HG03095 (cell line): ENCODE measurements at regions not wholly inside any gene's neighbourhood (a gene's known extent, or its start where the extent isn't known, plus 50 kb on each side); places are given as distances from the start of the nearest gene placed in this dataset.
"Not testable (repeated sequence)": the region's sequence is repeated elsewhere in the genome, so short reads cannot be mapped to it uniquely, and the experiment has no call there.

Source experiments
- ATAC-seq: cut with Tn5 transposase; IDR thresholded peaks from one replicate; pipeline ENCODE4 v1.9.1; 2021; ENCODE audit warnings: moderate library complexity; ENCODE audit not compliant: unreplicated experiment

- ATAC-seq = no peak
Measured at GRCh38 chr14:58725871-58726270, 88.1 kb downstream of the DACT1 start.

DNA sequence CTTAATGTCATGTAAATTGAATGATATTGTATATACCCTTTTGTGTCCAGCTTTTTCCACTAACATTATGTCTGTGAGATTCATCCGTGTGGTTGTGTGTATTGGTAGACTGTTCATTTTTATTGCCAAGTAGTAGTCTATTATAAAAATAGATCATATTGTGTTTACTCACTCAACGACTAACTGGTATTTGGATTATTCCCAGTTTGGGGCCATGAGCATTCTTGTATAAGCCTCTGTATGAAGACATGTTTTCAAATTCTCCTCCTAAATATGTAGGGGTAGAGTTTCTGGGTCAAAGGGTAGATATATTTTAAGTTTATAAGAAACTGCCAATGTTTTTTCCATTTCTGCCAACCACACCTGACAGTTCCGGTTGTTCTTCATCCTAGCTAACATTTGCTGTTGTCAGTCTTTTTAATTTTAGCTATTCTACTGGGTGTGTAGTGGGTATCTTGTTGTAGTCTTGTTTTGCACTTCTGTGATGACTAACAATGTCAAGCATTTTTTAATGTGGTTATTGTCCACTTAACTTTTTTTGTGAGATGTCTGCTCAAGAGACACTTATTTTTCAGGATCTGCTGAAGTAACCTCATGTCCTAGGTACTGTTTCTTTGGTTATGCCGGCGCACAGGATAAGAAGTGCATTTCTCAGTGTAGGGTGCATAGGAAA is 93.2 kb downstream of the DACT1 start:
- no peak for ATAC-seq

DNA sequence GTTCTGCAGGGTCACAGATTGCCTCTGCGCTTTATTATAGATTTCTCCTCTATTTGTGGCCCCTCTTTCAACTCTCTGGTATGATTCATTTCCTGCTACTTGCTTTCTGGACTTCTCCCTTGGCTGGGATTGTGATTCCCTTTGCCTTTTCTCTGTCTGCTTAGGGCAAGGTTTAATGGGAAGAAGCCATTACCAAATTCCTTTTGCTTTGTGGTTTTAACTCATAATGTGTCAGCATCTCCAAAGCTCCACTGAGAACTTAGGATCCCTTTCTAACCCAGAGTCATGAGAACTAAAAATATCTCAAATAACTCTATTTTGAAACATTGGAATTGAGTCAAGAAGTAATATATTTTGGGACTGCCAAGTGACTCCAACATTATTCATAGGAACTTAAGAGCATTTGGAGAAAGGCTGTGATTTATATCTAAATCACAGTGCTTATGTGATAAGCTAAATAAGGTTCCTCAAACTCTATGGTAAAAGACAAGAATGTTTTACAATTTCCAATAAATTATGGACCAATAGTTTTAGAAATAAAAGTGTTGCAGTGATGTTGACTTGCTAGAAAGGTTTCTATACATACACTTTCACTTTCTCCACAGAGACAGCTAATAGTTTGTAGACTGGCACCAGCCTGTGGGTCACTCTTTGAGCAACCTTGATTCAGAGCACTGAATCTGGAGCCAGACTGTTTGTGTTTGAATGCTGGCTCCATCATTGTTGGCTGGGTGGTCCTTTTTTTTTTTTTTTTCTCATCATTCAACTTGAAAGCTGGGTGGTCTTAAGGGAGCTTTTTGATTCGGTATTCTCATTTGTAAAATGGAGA is 93.9 kb downstream of the DACT1 start:
- ATAC-seq = no peak

DNA sequence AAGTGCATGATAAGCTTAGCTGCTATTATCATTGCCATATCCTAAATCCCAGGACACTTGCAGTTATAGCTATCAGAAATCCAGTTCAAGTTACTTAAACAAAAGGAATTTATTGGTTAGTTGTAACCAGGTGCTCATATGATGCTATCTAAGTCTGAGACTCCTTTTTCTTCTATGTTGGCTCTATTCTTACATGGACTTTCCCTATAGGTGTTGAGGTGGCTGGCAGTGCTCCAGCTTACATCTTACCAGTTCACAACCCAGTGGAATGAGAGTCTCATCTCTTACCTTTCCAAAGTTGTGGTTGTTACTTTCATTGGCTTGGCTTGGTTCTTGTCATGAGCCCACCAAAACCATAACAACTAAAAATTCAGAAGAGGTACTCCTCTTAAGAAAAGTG is 94.6 kb downstream of the DACT1 start:
- ATAC-seq = no peak

DNA sequence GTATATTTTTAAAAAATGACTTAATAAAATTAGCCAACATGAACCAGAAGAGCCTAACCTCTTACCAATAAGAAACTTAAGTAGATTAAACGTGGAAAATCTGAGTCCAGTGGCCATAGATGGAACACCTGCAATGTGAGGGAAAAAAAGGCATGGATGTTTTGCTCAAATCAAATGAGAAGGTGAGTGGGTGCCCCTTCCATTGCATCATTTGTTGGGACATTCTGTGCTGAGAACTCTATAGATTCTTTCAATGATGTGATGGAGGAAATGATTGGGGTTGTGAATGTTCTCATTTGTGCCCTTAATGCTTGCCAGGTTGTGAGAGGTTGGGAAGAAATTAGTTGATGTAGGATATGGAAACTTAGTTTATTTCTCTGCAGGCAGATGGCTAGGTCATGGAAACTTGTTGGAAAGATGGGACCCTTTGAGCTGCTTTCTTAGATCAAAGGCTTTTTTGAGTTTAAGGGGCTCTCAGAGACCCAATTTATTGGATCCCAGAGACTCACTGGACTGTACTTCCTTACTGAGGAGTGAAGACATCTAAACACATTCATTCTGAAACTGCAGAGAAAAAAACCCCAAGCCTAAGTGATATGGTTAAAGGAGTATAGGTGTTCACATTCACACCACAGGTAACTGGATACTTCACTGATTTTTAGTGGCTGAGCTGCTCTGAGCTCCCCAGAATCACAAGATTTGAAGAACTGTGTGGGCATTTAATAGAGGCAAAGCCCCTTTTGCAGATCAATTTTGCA is 95.9 kb downstream of the DACT1 start:
- no peak for ATAC-seq

- no peak for ATAC-seq
Measured at GRCh38 chr14:58735596-58735995, 97.8 kb downstream of the DACT1 start.

- no peak for ATAC-seq
Measured at GRCh38 chr14:58736606-58737005, 98.8 kb downstream of the DACT1 start.

- no peak for ATAC-seq
Measured at GRCh38 chr14:58737511-58737910, 99.7 kb downstream of the DACT1 start.

- ATAC-seq = no peak
Measured at GRCh38 chr14:58738189-58738836, 100.6 kb downstream of the DACT1 start.

- no peak for ATAC-seq
Measured at GRCh38 chr14:58738876-58739275, 101.1 kb downstream of the DACT1 start.

DNA sequence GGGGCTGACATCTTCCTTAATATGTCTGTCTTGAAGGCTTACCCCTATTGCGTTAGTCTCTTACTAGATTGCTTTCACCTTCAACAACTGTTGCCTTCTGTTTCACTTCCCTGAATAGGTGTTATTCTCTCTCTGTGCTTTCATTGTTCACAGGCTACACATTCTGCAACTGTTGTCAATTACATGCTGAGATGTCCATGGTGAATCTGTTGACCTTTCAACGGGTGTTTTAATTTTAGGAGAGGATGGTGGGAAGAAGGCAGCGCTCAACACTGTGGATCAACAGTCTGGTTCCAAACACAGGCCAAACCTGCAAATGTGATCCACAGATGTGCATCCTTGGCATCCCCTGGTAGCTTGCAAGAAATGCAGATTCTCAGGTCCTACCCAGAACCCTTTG is 101.9 kb downstream of the DACT1 start:
- peak; percentile 86 for ATAC-seq

DNA sequence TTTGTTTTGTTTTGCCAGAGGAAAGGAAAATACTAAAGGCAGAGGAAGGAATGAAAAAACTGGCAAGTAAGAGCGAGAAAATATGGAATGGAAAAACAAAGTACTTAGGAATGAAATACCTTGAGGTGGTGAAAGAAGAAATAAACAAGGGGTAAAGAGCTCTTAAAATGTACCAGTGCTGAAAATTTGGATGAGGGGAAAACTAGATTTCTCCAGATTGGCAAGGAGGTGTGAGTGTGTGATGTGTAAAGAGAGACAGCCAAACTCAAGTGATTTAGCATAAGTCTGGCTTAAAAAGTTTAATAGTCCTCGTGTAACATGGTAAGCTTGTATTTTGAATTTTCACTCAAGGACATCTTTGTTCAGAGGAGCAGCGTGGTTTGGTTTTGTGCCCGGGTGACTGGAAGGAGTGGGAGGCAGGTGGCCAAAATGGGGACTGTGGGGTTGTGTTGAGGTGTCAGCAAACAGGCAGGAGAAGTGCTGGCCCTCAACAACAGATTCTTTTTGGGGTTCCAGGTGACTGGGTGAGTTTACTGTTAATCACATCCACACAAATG is 102.7 kb downstream of the DACT1 start:
- no peak for ATAC-seq

GRCh38 chr14:58744801-58745394 is 107.1 kb downstream of the DACT1 start:
- no peak for ATAC-seq

DNA sequence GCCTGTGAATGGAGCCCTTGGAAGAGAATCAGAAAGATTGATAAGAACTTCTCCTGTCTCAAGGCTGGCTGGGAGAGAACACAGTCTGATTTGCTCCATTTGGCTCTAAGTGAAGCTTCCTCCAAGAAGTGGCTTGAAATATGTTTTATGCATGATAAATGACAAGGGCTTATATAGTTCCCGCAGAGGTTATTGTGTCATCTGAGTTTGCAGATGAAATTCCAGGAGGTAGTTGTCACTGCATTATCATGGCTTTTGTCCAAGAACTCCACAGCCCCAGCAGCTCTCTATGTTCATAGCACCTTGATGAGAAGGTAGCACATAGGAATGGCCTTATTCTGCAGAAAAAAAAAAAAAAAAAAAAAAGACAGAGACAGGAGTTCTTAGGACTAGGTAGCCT is 108.5 kb downstream of the DACT1 start:
- no peak for ATAC-seq

- no peak for ATAC-seq
Measured at GRCh38 chr14:58746701-58747100, 108.9 kb downstream of the DACT1 start.

- ATAC-seq = no peak
Measured at GRCh38 chr14:58747181-58747580, 109.4 kb downstream of the DACT1 start.

DNA sequence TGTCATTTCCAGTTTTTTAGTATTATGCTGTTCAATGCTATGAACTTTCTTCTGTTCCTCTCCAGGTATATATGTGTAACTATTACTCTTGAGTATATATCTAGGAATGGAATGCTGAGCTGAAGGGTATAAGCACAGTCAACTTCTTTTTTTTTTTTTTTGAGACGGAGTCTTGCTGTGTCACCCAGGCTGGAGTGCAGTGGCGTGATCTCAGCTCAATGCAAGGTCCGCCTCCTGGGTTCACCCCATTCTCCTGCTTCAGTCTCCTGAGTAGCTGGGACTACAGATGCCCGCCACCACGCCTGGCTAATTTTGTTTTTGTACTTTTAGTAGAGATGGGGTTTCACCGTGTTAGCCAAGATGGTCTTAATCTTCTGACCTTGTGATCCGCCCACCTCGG is 110.5 kb downstream of the DACT1 start:
- ATAC-seq = not testable (repeated sequence)

- peak; percentile 94 for ATAC-seq
Measured at GRCh38 chr14:58749066-58749669, 111.4 kb downstream of the DACT1 start.

DNA sequence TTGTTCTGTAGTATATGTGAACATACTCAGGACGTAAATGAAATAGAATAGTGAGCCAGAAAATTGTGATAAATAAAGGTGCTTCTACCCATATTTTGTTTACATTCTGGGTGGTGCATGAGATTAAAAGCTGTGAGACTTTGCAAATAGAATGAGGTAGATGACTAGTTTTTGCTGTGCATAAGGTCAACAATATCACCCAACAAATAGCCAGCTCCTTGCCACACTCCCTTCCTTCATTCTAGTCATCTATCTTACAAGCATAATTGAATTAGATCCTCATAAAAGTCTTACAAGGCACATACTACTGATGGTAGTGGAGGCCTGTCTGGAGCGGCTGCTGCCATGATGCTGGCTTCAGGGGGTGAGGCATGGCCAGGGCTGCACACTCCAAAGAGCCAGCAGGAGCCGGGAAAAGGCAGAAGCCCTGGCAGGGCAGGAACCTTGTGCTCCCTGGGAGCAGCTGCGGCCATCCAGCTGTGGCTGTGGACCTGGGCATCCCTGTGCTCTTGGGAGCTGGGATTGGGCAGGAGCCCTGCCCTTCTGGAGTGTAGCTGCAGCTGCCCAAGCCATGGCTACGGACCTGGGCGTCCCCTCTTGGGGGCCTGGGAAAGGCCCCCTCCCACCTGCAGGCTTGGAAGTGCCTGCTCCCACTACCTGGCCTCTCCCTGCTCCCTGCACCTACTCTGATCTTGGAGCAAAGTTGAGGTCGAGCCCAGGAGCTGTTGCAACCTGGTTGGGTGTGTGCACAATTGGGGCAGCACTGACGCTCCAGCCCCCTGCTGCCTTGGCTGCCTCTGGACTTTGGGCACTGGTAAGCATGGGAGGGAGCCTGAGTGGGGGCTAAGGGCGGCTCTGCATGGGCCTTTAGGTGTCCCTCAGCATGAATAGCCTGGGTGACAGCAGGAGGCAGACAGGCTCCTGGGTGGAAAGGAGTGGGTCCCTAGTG is 112.8 kb downstream of the DACT1 start:
- no peak for ATAC-seq
